H1 (cell line): ENCODE measurements at regions not wholly inside any gene's neighbourhood (a gene's known extent, or its start where the extent isn't known, plus 50 kb on each side); places are given as distances from the start of the nearest gene placed in this dataset.

ENCODE experiments used
- CTCF ChIA-PET: fragments of 300-600 bp; sonication (Branson Sonifier 250); formaldehyde crosslinking; loops from one replicate; lab custom pipeline; 2021; ENCODE audit not compliant: partially characterized antibody; lab: Charles Lee
- POLR2A ChIA-PET: fragments of 300-600 bp; sonication (Branson Sonifier 250); formaldehyde crosslinking; loops from one replicate; lab custom pipeline; 2021; ENCODE audit warnings: inconsistent platforms; ENCODE audit not compliant: partially characterized antibody; lab: Charles Lee
- DNase-seq, 2 experiments: peaks; one replicate each; pipeline versions ENCODE4 v3.0.0 to v3.0.0-alpha.2; 2010 to 2022; ENCODE audit warnings: low spot score in 2 of 2, low read depth in 1 of 2, mixed read lengths in 1 of 2
- FAIRE-seq: peaks from 2 replicates; lab custom pipeline; 2011; peaks lifted over from hg19 to GRCh38; lab: Jason Lieb, UNC
- H2AFZ ChIP-seq: 2 replicates; pipeline ENCODE4 v1.8.1; 2012; ENCODE audit warnings: low read length, inconsistent platforms
- H2AK5ac ChIP-seq: 2 replicates; pipeline ENCODE4 v1.6.1; 2013; ENCODE audit warnings: low read depth, low read length
- H2BK120ac ChIP-seq: replicated peaks from 2 replicates; pipeline ENCODE3; 2013; ENCODE audit warnings: low read depth, low read length, inconsistent platforms
- H2BK12ac ChIP-seq: 2 replicates; pipeline ENCODE4 v1.6.1; 2013; ENCODE audit warnings: low read depth, low read length
- H2BK15ac ChIP-seq: 2 replicates; pipeline ENCODE4 v1.6.1; 2013; ENCODE audit warnings: low read length
- H2BK20ac ChIP-seq: 2 replicates; pipeline ENCODE4 v1.6.1; 2013; ENCODE audit warnings: low read length
- H2BK5ac ChIP-seq: 2 replicates; pipeline ENCODE4 v1.6.1; 2013; ENCODE audit warnings: low read depth, low read length
- H3K14ac ChIP-seq: 2 replicates; pipeline ENCODE4 v1.6.1; 2013; ENCODE audit warnings: inconsistent platforms; ENCODE audit not compliant: insufficient read length
- H3K18ac ChIP-seq: 2 replicates; pipeline ENCODE4 v1.6.1; 2013; ENCODE audit warnings: low read length; ENCODE audit errors: extremely low read depth
- H3K23ac ChIP-seq: 2 replicates; pipeline ENCODE4 v1.6.1; 2013; ENCODE audit warnings: inconsistent platforms; ENCODE audit not compliant: insufficient read length
- H3K23me2 ChIP-seq: 2 replicates; pipeline ENCODE4 v1.6.1; 2013; ENCODE audit warnings: low read depth, low read length
- H3K27ac ChIP-seq: 2 replicates; pipeline ENCODE4 v1.6.1; 2011; ENCODE audit warnings: low read depth, low read length, inconsistent platforms
- H3K27me3 ChIP-seq, 4 experiments: replicated peaks in 1 of 4; 1 replicate in 1 of 4; 2 replicates in 3 of 4; pipeline versions ENCODE4 v1.6.1 to v1.8.1; 2011 to 2013; ENCODE audit warnings: low read length in 3 of 4, mild to moderate bottlenecking in 3 of 4, inconsistent platforms in 2 of 4, mixed read lengths in 2 of 4, moderate library complexity in 1 of 4; ENCODE audit not compliant: control insufficient read depth in 3 of 4, insufficient read depth in 3 of 4; ENCODE audit errors: extremely low read depth in 1 of 4
- H3K36me3 ChIP-seq, 4 experiments: 2 replicates each; pipeline versions ENCODE4 v1.6.1 to v1.8.1; 2011 to 2013; ENCODE audit warnings: mild to moderate bottlenecking in 4 of 4, low read length in 3 of 4, moderate library complexity in 2 of 4, control low read depth in 1 of 4, inconsistent platforms in 1 of 4; ENCODE audit not compliant: insufficient read depth in 4 of 4, control insufficient read depth in 2 of 4
- H3K4ac ChIP-seq: replicated peaks from 2 replicates; pipeline ENCODE3; 2013; ENCODE audit warnings: low read length, low read depth, mixed read lengths, inconsistent platforms; ENCODE audit not compliant: insufficient read length
- H3K4me1 ChIP-seq, 4 experiments: replicated peaks in 1 of 4; 1 replicate in 1 of 4; 2 replicates in 3 of 4; pipeline versions ENCODE4 v1.6.1 to v1.8.1; 2011 to 2013; ENCODE audit warnings: low read length in 3 of 4, inconsistent platforms in 2 of 4, mixed read lengths in 1 of 4; ENCODE audit not compliant: insufficient read depth in 4 of 4, control insufficient read depth in 3 of 4
- H3K4me2 ChIP-seq, 2 experiments: 2 replicates each; pipeline versions ENCODE4 v1.6.1 to v1.8.1; 2011 to 2013; ENCODE audit warnings: low read depth in 2 of 2, low read length in 2 of 2, control low read depth in 1 of 2, inconsistent platforms in 1 of 2, mild to moderate bottlenecking in 1 of 2; ENCODE audit not compliant: insufficient read depth in 1 of 2
- H3K4me3 ChIP-seq, 4 experiments: fragments of 200-600, 300-600 bp in 1 of 4; sonication (generic), shearing (Covaris generic), sonication (Bioruptor Twin) in 1 of 4; 2 replicates each; pipeline versions ENCODE4 v1.5.1 to v1.8.1; 2011 to 2016; ENCODE audit warnings: low read length in 4 of 4, low read depth in 3 of 4, control low read depth in 2 of 4, inconsistent platforms in 2 of 4, mild to moderate bottlenecking in 2 of 4, mixed read lengths in 1 of 4, moderate library complexity in 1 of 4; ENCODE audit not compliant: insufficient read depth in 2 of 4; ENCODE audit errors: extremely low read depth in 1 of 4
- H3K56ac ChIP-seq: replicated peaks from 2 replicates; pipeline ENCODE3; 2013; ENCODE audit warnings: low read depth, mild to moderate bottlenecking, mixed read lengths, low read length, inconsistent platforms; ENCODE audit not compliant: insufficient read length
- H3K79me1 ChIP-seq: 2 replicates; pipeline ENCODE4 v1.6.1; 2013; ENCODE audit warnings: low read depth, low read length, control low read depth
- H3K79me2 ChIP-seq, 2 experiments: 2 replicates each; pipeline versions ENCODE4 v1.6.1 to v1.8.1; 2012 to 2013; ENCODE audit warnings: low read length in 2 of 2, mild to moderate bottlenecking in 2 of 2, inconsistent platforms in 1 of 2; ENCODE audit not compliant: insufficient read depth in 2 of 2, control insufficient read depth in 1 of 2
- H3K9ac ChIP-seq, 4 experiments: replicated peaks in 1 of 4; 1 replicate in 1 of 4; 2 replicates in 3 of 4; pipeline versions ENCODE4 v1.6.1 to v1.8.1; 2011 to 2013; ENCODE audit warnings: low read depth in 3 of 4, low read length in 3 of 4, control low read depth in 2 of 4, mild to moderate bottlenecking in 2 of 4, moderate library complexity in 2 of 4, inconsistent platforms in 1 of 4; ENCODE audit errors: extremely low read depth in 1 of 4
- H3K9me3 ChIP-seq, 2 experiments: 2 replicates each; pipeline versions ENCODE4 v1.6.1 to v1.8.1; 2012 to 2013; ENCODE audit warnings: mild to moderate bottlenecking in 2 of 2, moderate library complexity in 2 of 2, control low read depth in 1 of 2, inconsistent platforms in 1 of 2, low read depth in 1 of 2, low read length in 1 of 2, mixed read lengths in 1 of 2; ENCODE audit not compliant: insufficient read depth in 2 of 2
- H4K20me1 ChIP-seq, 2 experiments: replicated peaks in 1 of 2; 2 replicates each; pipeline versions ENCODE3 to v1.8.1; 2011 to 2013; ENCODE audit warnings: inconsistent platforms in 2 of 2, low read length in 2 of 2, mild to moderate bottlenecking in 1 of 2; ENCODE audit not compliant: insufficient read depth in 2 of 2, control insufficient read depth in 1 of 2
- H4K5ac ChIP-seq: 2 replicates; pipeline ENCODE4 v1.6.1; 2013; ENCODE audit warnings: low read length, low read depth, mixed read lengths, inconsistent platforms; ENCODE audit not compliant: insufficient read length
- H4K8ac ChIP-seq: 2 replicates; pipeline ENCODE4 v1.8.0; 2013; ENCODE audit warnings: mild to moderate bottlenecking, moderate library complexity, low read length, inconsistent platforms; ENCODE audit not compliant: insufficient read depth; ENCODE audit errors: extremely low read depth
- H4K91ac ChIP-seq: replicated peaks from 2 replicates; pipeline ENCODE3; 2013; ENCODE audit warnings: low read length, mixed read lengths, inconsistent platforms; ENCODE audit not compliant: insufficient read length
- BACH1 ChIP-seq: IDR thresholded peaks from 2 replicates; pipeline ENCODE4 v1.6.1; 2012; ENCODE audit warnings: low read length, improper control_type of control experiment
- CBX5 ChIP-seq: fragments of 300-800, 300-1000 bp; sonication (generic); IDR thresholded peaks from 2 replicates; pipeline ENCODE4 v1.7.1; 2016; ENCODE audit warnings: antibody characterized with exemption, low read length, low read depth
- CBX8 ChIP-seq: fragments of 300-800, 300-1000 bp; sonication (generic); IDR thresholded peaks from 2 replicates; pipeline ENCODE4 v1.7.1; 2016; ENCODE audit warnings: low read depth, low read length, borderline replicate concordance
- KDM1A ChIP-seq: fragments of 200-600, 300-600 bp; sonication (generic); IDR thresholded peaks from 2 replicates; pipeline ENCODE4 v1.7.1; 2016; ENCODE audit warnings: mild to moderate bottlenecking, low read length, borderline replicate concordance
- KDM5A ChIP-seq: fragments of 200-600 bp; IDR thresholded peaks from 2 replicates; pipeline ENCODE4 v1.7.1; 2012; ENCODE audit warnings: mild to moderate bottlenecking, low read length, inconsistent platforms, mixed read lengths
- MAFK ChIP-seq: IDR thresholded peaks from 2 replicates; pipeline ENCODE4 v1.6.1; 2012; ENCODE audit warnings: low read depth, mild to moderate bottlenecking, improper control_type of control experiment, low read length
- SAP30 ChIP-seq: fragments of 300-600 bp; sonication (generic); IDR thresholded peaks from 2 replicates; pipeline ENCODE4 v1.7.1; 2012; ENCODE audit warnings: low read length, moderate library complexity, mild to moderate bottlenecking, inconsistent platforms; ENCODE audit not compliant: insufficient read depth, insufficient replicate concordance
- SP4 ChIP-seq: IDR thresholded peaks from 2 replicates; pipeline ENCODE4 v1.6.1; 2012; ENCODE audit warnings: low read length, inconsistent platforms
- SUZ12 ChIP-seq: fragments of 200-600 bp; sonication (generic); IDR thresholded peaks from 2 replicates; pipeline ENCODE4 v1.6.1; 2012; ENCODE audit warnings: mild to moderate bottlenecking, inconsistent platforms, low read length, moderate library complexity, mixed read lengths
- WGBS, 2 experiments: shearing (Covaris generic) in 1 of 2; methylation state at CpG; one replicate each; pipeline versions ENCODE4 v1.1.6 to v1.1.7; 2013 to 2015; ENCODE audit warnings: low lambda C conversion rate in 2 of 2, mixed read lengths in 2 of 2, inconsistent platforms in 1 of 2, low coverage in 1 of 2, missing lambda C conversion rate in 1 of 2; ENCODE audit not compliant: insufficient replicate concordance in 2 of 2, insufficient coverage in 1 of 2, insufficient read length in 1 of 2; ENCODE audit errors: extremely low coverage in 1 of 2, missing lambda C conversion rate in 1 of 2; 5-methylcytosine and 5-hydroxymethylcytosine counted together
- TF ChIP-seq, protein P1 (sequence below): IDR thresholded peaks from 2 replicates; pipeline ENCODE4 v1.6.1; 2011; ENCODE audit warnings: low read depth, mild to moderate bottlenecking, low read length; ENCODE audit not compliant: insufficient read depth

DNA sequence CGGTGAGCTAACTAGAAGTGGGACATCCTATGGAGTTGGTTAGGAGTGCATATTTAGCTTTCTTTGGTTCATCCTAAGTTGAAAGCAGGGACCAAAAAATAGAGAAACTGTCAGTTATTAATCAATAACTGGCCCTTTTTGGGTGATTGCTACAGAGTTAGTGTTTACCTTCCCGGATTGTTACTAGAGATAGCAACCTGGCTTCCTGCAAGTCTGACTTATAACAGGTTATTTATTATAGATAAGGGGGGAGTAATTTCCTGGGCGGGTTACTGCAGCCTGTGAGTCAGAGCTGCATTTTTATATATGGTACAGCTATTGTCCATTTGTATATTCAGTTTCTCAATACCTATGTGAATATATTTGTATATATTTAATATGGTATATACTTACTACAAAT lies 522.0 kb downstream of the MFSD1 start:
- H3K79me2 ChIP-seq, result no peaks in the 10 kb centered on the region
- TF ChIP-seq BACH1 (no peak), SUZ12 (no peak), CBX5 (no peak), MAFK (no peak), KDM1A (no peak), SP4 (no peak), CBX8 (no peak), SAP30 (no peak), KDM5A (no peak)
- TF ChIP-seq, protein P1, sequence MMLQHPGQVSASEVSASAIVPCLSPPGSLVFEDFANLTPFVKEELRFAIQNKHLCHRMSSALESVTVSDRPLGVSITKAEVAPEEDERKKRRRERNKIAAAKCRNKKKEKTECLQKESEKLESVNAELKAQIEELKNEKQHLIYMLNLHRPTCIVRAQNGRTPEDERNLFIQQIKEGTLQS, result no peak
- TF ChIP-seq, all 59 proteins: peak for 0
- Histone ChIP-seq H3K23ac (no peak overlapping the region), H4K5ac (no peak overlapping the region), H2BK120ac (no peak overlapping the region), H3K27ac (no peak overlapping the region), H2BK20ac (no peak overlapping the region), H2AFZ (no peak overlapping the region), H2BK15ac (no peak overlapping the region), H3K36me3 (no peaks in the 10 kb centered on the region), H3K4me2 (no peak overlapping the region), H3K79me1 (no peaks in the 10 kb centered on the region), H4K91ac (no peak overlapping the region), H3K56ac (no peak overlapping the region), H3K14ac (no peak overlapping the region), H3K18ac (no peak overlapping the region), H2AK5ac (no peak overlapping the region), H4K8ac (no peak overlapping the region), H4K20me1 (no peaks in the 10 kb centered on the region), H3K27me3 (no peaks in the 10 kb centered on the region), H2BK12ac (no peak overlapping the region), H3K4me1 (no peaks in the 10 kb centered on the region), H3K9ac (no peak overlapping the region), H3K4me3 (no peak overlapping the region), H3K9me3 (no peaks in the 10 kb centered on the region), H3K23me2 (no peaks in the 10 kb centered on the region), H2BK5ac (no peak overlapping the region), H3K4ac (no peak overlapping the region)
- FAIRE-seq (no peak), DNase-seq (no peak)
- ChIA-PET CTCF (interaction anchor here (0.6 to 2.5 kb wide), 9 partner anchors 15 to 682 kb away, joined by 3 to 13 read pairs (median 4); no protein-coding TSS in a partner anchor), POLR2A (no interaction called here)
- 92% methylated on average over 3 of the region's 3 CpGs; no CpG with 5 or more reads in 1 of the 2 experiments for WGBS, 2 experiments
